Stimulated activated CD4-positive, alpha-beta T cell treated with anti-CD3 and anti-CD28 coated beads, TNF-alpha, amount 100 ng/mL, for 24 hours (primary cell): ENCODE measurements at regions not wholly inside any gene's neighbourhood (a gene's known extent, or its start where the extent isn't known, plus 50 kb on each side); places are given as distances from the start of the nearest gene placed in this dataset.
"Not testable (repeated sequence)": the region's sequence is repeated elsewhere in the genome, so short reads cannot be mapped to it uniquely, and the experiment has no call there.

Experiments used
- DNase-seq, 3 experiments: peaks; one replicate each; pipeline ENCODE4 v3.0.0-alpha.2; 2020; ENCODE audit warnings: low read depth in 3 of 3

- no peak for DNase-seq
These were observed 390.8 kb downstream of the ZFHX3 start for GRCh38 chr16:72657164-72657563.

- no peak for DNase-seq
These were observed 393.4 kb downstream of the ZFHX3 start for GRCh38 chr16:72654535-72654934.

- DNase-seq, result no peak
These were observed 398.5 kb downstream of the ZFHX3 start for GRCh38 chr16:72649254-72649944.

GRCh38 chr16:72646615-72647014, 401.3 kb downstream of the ZFHX3 start:
- DNase-seq, result no peak

GRCh38 chr16:72645538-72645937, 402.4 kb downstream of the ZFHX3 start:
- no peak for DNase-seq

GRCh38 chr16:72644911-72645310, 403.0 kb downstream of the ZFHX3 start:
- DNase-seq, result no peak

- no peak for DNase-seq
These were observed 408.4 kb downstream of the ZFHX3 start for GRCh38 chr16:72639494-72639893.

- DNase-seq, result no peak
These were observed 410.6 kb downstream of the ZFHX3 start for GRCh38 chr16:72637306-72637705.

GRCh38 chr16:72635694-72636093, 412.2 kb downstream of the ZFHX3 start:
- DNase-seq, result no peak

GRCh38 chr16:72635104-72635503, 412.8 kb downstream of the ZFHX3 start:
- DNase-seq, result no peak

- DNase-seq, result not testable (repeated sequence)
These were observed 420.6 kb downstream of the ZFHX3 start for GRCh38 chr16:72627182-72627896.

- no peak for DNase-seq
These were observed 421.3 kb downstream of the ZFHX3 start for GRCh38 chr16:72626623-72627022.

GRCh38 chr16:72621651-72622050, 426.3 kb downstream of the ZFHX3 start:
- no peak for DNase-seq

GRCh38 chr16:72620853-72621252, 427.1 kb downstream of the ZFHX3 start:
- no peak for DNase-seq

- no peak for DNase-seq
These were observed 427.6 kb downstream of the ZFHX3 start for GRCh38 chr16:72620348-72620747.

GRCh38 chr16:72615856-72616255, 432.1 kb downstream of the ZFHX3 start:
- DNase-seq, result no peak

GRCh38 chr16:72612718-72613117, 435.2 kb downstream of the ZFHX3 start:
- DNase-seq, result no peak

- DNase-seq, result no peak
These were observed 435.7 kb downstream of the ZFHX3 start for GRCh38 chr16:72612256-72612655.

- no peak for DNase-seq
These were observed 438.0 kb upstream of the PMFBP1 start for GRCh38 chr16:72609933-72610332.

GRCh38 chr16:72609066-72609465, 437.1 kb upstream of the PMFBP1 start:
- DNase-seq, result no peak

GRCh38 chr16:72604375-72604774, 432.4 kb upstream of the PMFBP1 start:
- no peak for DNase-seq

GRCh38 chr16:72602499-72602898, 430.5 kb upstream of the PMFBP1 start:
- no peak for DNase-seq

- DNase-seq, result no peak
These were observed 426.7 kb upstream of the PMFBP1 start for GRCh38 chr16:72598696-72599095.
